Psoas muscle (tissue), 7 donors: ENCODE measurements at regions not wholly inside any gene's neighbourhood (a gene's known extent, or its start where the extent isn't known, plus 50 kb on each side); places are given as distances from the start of the nearest gene placed in this dataset.

Experiments used
- ATAC-seq, 4 donors: fragments of 200-7000 bp; cut with Tn5 transposase; one replicate each; pipeline ENCODE4 v1.9.1; 2020; ENCODE audit warnings: moderate library complexity in 3 of 4, mild to moderate bottlenecking in 2 of 4
- DNase-seq, 2 donors: peaks; one replicate each; pipeline ENCODE4 v3.0.0-alpha.2; 2020
- H3K27ac ChIP-seq: fragments of 200-600 bp; one replicate; pipeline ENCODE4 v1.8.0; 2022
- H3K27me3 ChIP-seq, 3 donors: fragments of 200-600 bp in 1 of 3; one replicate each; pipeline versions ENCODE4 v1.6.1 to v1.8.0; 2013 to 2022; ENCODE audit warnings: low read length in 2 of 3, mild to moderate bottlenecking in 2 of 3, moderate library complexity in 1 of 3; ENCODE audit not compliant: insufficient read depth in 3 of 3
- H3K36me3 ChIP-seq, 2 donors: fragments of 200-600 bp in 1 of 2; one replicate each; pipeline versions ENCODE4 v1.6.1 to v1.8.0; 2013 to 2022; ENCODE audit warnings: low read depth in 1 of 2, mild to moderate bottlenecking in 1 of 2, moderate library complexity in 1 of 2; ENCODE audit not compliant: insufficient read depth in 1 of 2
- H3K4me1 ChIP-seq: fragments of 200-600 bp; one replicate; pipeline ENCODE4 v1.8.0; 2022
- H3K4me3 ChIP-seq: fragments of 200-600 bp; one replicate; pipeline ENCODE4 v1.8.0; 2022; ENCODE audit warnings: mild to moderate bottlenecking
- H3K9me3 ChIP-seq: fragments of 200-600 bp; one replicate; pipeline ENCODE4 v1.8.0; 2022
- WGBS, 3 donors: extraction: QIAGEN DNeasy Blood & Tissue Kit; methylation state at CpG; one replicate each; pipeline versions ENCODE4 v1.1.6 to v1.1.7; 2013; 5-methylcytosine and 5-hydroxymethylcytosine counted together
- intact Hi-C, 2 donors: fragments of 100-400 bp; cut with DNase I; formaldehyde crosslinking; loops; one replicate each; pipeline versions ENCODE4 v1.11.0 to v1.14.2; 2022
- TF ChIP-seq, protein P1 (sequence below): fragments of 200-600 bp; IDR thresholded peaks from one replicate; pipeline ENCODE4 v1.8.0; 2022; ENCODE audit warnings: antibody characterized with exemption
- donor health status: healthy with polysubstance abuse.
- donor health status: DM: no; HTN: no; CAD: no; lungs with moderate emphysema.
- donor health status: Bipolar disorder and iron deficiency.
- donor health status: healthy.
- donor health status: DM: yes; HTN: yes; CAD: no.
- donor health status: DM: no; HTN: no; CAD: no.
- donor health status: DM: yes; HTN: yes; CAD: no.

DNA sequence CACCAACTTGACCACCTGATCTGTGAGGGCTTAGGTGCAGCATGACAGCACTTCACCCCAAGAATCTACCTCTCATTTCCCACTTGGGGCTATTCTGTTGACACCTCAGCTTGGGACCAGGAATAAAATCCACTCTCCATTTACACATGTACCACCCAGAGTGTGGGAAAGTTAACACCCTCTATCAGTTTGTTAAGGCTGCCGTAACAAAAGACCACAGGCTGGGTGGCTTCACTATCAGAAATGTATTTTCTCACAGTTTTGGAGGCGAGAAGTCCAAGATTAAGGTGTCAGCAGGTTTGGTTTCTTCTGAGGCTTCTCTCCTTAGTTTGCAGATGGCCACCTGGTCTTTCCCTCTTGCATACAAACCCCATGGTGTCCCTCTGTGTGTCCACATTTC lies 277.7 kb upstream of the ERBB4 start:
- TF ChIP-seq, protein P1, sequence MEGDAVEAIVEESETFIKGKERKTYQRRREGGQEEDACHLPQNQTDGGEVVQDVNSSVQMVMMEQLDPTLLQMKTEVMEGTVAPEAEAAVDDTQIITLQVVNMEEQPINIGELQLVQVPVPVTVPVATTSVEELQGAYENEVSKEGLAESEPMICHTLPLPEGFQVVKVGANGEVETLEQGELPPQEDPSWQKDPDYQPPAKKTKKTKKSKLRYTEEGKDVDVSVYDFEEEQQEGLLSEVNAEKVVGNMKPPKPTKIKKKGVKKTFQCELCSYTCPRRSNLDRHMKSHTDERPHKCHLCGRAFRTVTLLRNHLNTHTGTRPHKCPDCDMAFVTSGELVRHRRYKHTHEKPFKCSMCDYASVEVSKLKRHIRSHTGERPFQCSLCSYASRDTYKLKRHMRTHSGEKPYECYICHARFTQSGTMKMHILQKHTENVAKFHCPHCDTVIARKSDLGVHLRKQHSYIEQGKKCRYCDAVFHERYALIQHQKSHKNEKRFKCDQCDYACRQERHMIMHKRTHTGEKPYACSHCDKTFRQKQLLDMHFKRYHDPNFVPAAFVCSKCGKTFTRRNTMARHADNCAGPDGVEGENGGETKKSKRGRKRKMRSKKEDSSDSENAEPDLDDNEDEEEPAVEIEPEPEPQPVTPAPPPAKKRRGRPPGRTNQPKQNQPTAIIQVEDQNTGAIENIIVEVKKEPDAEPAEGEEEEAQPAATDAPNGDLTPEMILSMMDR = no peak

DNA sequence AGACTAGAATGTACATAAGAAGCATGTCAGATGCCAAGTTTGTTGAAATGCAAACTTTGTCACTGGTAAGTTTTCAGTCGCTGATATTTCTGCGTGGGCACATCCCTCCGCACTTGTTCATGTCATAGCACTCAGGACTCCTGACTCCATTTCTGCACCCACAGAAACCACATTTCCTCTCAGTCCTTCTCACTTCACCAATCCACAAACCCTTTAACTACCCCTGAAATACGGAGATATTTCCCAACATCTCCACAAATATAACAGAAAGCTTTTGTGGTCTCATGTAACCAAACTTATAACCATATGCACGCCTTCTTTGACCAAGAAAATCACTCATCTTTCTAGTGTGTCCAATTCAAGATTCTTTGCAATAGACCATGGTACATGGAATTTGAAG lies 276.9 kb upstream of the ERBB4 start:
- intact Hi-C loops = no loop called here
- TF ChIP-seq, protein P1 = no peak
- H3K4me3 ChIP-seq = no peak overlapping the region

More for the DNA sequence above, 277.7 kb upstream of the ERBB4 start:
- ATAC-seq = no peak
- WGBS, 3 donors = 81 to 90% (median 88%) methylated on average over 2 of the region's 2 CpGs
- no peak overlapping the region for H3K4me3 ChIP-seq
- no peak for DNase-seq
- intact Hi-C loops = no loop called here
- peaks cover under 1% of the 10 kb centered on the region for H3K4me1 ChIP-seq
- H3K9me3 ChIP-seq = no peaks in the 10 kb centered on the region
- H3K27me3 ChIP-seq = no peaks in the 10 kb centered on the region
- H3K36me3 ChIP-seq = no peaks in the 10 kb centered on the region
- H3K27ac ChIP-seq = no peak overlapping the region

DNA sequence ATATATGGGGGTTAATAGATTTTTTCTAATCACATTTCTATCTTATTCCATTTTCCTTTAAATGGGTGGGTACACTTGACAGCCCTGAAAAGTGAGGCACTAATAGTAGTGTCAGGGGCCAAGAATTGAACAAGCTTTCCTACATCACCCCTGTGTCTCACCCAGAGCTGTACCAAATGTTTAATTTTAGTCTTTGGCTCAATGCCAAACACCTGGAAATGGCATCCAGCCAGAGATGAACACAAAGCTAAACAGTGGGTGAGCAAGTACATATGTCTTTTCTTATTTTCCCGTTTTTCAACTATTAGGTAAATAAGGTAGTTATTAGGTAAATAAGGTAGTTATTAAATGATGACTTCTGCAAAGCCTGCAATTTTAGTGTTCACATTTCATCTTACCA lies 276.3 kb upstream of the ERBB4 start:
- Histone ChIP-seq H3K36me3 (no peaks in the 10 kb centered on the region), H3K4me1 (peaks cover 6% of the 10 kb centered on the region), H3K27me3 (no peaks in the 10 kb centered on the region), H3K27ac (no peak overlapping the region), H3K4me3 (no peak overlapping the region), H3K9me3 (no peaks in the 10 kb centered on the region)
- intact Hi-C loops = no loop called here
- TF ChIP-seq, protein P1 = no peak
- DNase-seq (no peak), ATAC-seq (no peak)
- WGBS, 3 donors = 49 to 65% (median 52%) methylated on average over 1 of the region's 1 CpG

More for the DNA sequence above, 276.9 kb upstream of the ERBB4 start:
- Histone ChIP-seq H3K4me1 (peaks cover 6% of the 10 kb centered on the region), H3K36me3 (no peaks in the 10 kb centered on the region), H3K27me3 (no peaks in the 10 kb centered on the region), H3K9me3 (no peaks in the 10 kb centered on the region), H3K27ac (no peak overlapping the region)
- 79 to 90% (median 80%) methylated on average over 5 of the region's 5 CpGs for WGBS, 3 donors
- ATAC-seq = no peak
- DNase-seq = no peak

DNA sequence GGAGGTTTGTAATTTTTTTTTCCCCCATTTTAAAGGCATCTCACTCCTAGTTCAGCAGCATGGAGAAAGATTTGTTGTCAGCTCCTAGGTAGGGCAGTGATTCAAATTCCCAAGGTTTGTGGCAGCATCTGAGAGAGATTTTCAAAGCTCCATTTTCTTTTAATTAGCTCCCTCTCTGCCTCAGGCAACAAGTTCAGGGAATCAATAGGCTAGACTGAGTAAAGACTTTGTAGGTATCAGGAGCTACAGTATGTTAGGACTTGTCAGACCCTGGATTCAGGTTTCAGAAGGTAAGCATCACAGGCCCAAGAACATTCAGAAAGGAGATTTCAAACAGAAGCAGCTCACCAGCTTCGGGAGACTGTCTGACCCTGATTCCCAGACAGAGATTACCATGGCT lies 273.3 kb upstream of the ERBB4 start:
- intact Hi-C loops = no loop called here
- Histone ChIP-seq H3K36me3 (no peaks in the 10 kb centered on the region), H3K4me1 (peaks cover 6% of the 10 kb centered on the region), H3K27me3 (no peaks in the 10 kb centered on the region), H3K27ac (no peak overlapping the region), H3K4me3 (no peak overlapping the region), H3K9me3 (no peaks in the 10 kb centered on the region)
- TF ChIP-seq, protein P1 = no peak
- ATAC-seq = no peak
- whole genome bisulfite sequencing, 3 donors = 28 to 50% (median 37%) methylated on average over 1 of the region's 1 CpG
- no peak for DNase-seq

DNA sequence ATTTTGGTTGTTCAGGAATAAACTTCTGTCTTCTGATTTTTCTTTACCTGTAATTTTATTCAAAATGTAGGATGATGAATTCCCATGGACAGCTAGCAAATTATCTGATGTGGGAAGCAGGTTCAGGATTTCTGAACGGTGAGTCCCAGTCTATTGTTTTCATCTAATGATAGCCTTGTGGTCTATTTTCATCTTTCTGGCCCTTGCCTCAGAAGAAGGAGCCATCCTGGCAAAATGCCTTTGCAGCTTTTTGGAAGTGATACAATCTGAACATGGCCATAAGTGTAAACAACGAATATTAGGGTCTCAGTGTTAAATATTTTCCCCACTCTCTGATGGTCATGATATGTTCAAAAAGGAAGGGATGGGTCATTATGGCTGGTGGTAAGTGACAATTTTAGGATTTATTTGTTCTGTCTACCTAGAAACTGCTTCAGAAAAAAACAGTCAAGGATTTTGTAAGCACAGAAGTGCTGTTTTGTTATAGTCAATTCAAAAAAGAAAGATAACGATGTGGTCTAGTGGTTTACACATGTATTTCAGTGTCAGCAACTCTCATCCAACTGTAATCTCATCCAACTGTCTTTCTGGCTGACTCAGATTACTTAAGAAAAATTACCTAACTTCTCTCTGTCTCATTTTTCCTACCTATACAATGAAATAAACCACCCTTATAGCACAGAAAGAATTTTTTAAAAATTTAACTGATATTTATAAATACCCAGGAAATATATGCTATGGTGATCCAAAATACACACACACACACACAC lies 272.6 kb upstream of the ERBB4 start:
- DNase-seq (no peak), ATAC-seq (no peak)
- no peaks in the 10 kb centered on the region for H3K27me3 ChIP-seq
- H3K27ac ChIP-seq = no peak overlapping the region
- no peaks in the 10 kb centered on the region for H3K9me3 ChIP-seq
- TF ChIP-seq, protein P1 = no peak
- whole genome bisulfite sequencing, 3 donors = 14 to 38% (median 16%) methylated on average over 3 of the region's 3 CpGs
- H3K4me1 ChIP-seq = peaks cover 6% of the 10 kb centered on the region
- H3K36me3 ChIP-seq = no peaks in the 10 kb centered on the region
- intact Hi-C loops = no loop called here
- no peak overlapping the region for H3K4me3 ChIP-seq
